Glutamatergic neuron (in vitro differentiated cells): ENCODE measurements at regions not wholly inside any gene's neighbourhood (a gene's known extent, or its start where the extent isn't known, plus 50 kb on each side); places are given as distances from the start of the nearest gene placed in this dataset.

Source experiments
- DNase-seq: peaks from one replicate; pipeline ENCODE4 v3.0.0; 2022
- H3K27ac Mint-ChIP-seq: one replicate; pipeline ENCODE4 v1.8.0; 2020; ENCODE audit warnings: mild to moderate bottlenecking, mixed read lengths, inconsistent platforms; ENCODE audit not compliant: unreplicated experiment
- H3K27me3 Mint-ChIP-seq: one replicate; pipeline ENCODE4 v1.8.0; 2020; ENCODE audit warnings: mild to moderate bottlenecking, moderate library complexity, mixed read lengths, inconsistent platforms; ENCODE audit not compliant: unreplicated experiment
- H3K36me3 Mint-ChIP-seq: one replicate; pipeline ENCODE4 v1.8.0; 2020; ENCODE audit warnings: mild to moderate bottlenecking, mixed read lengths, inconsistent platforms; ENCODE audit not compliant: unreplicated experiment
- H3K4me1 Mint-ChIP-seq: one replicate; pipeline ENCODE4 v1.8.0; 2020; ENCODE audit warnings: mild to moderate bottlenecking, low read depth, mixed read lengths, inconsistent platforms; ENCODE audit not compliant: unreplicated experiment
- H3K4me3 Mint-ChIP-seq: one replicate; pipeline ENCODE4 v1.8.0; 2020; ENCODE audit warnings: mild to moderate bottlenecking, mixed read lengths, inconsistent platforms; ENCODE audit not compliant: unreplicated experiment
- H3K9me3 Mint-ChIP-seq: one replicate; pipeline ENCODE4 v1.8.0; 2020; ENCODE audit warnings: mild to moderate bottlenecking, moderate library complexity, mixed read lengths, inconsistent platforms; ENCODE audit not compliant: unreplicated experiment
- CTCF ChIP-seq: fragments of 200-600 bp; sonication (generic); IDR thresholded peaks from one replicate; pipeline ENCODE4 v1.5.0; 2021; ENCODE audit not compliant: partially characterized antibody, unreplicated experiment

- Mint-ChIP-seq H3K27me3 (peaks cover 24% of the 10 kb centered on the region), H3K36me3 (no peaks in the 10 kb centered on the region), H3K4me3 (peak overlapping the region; percentile 80), H3K4me1 (peaks cover 72% of the 10 kb centered on the region), H3K27ac (peak overlapping the region; percentile 99), H3K9me3 (peaks cover 34% of the 10 kb centered on the region)
- no peak for TF ChIP-seq CTCF
- DNase-seq, result peak; percentile 32
Observed at GRCh38 chr2:207469451-207469850, 60.3 kb upstream of the CREB1 start.

GRCh38 chr2:207469943-207470729 lies 59.6 kb upstream of the CREB1 start:
- H3K27ac Mint-ChIP-seq, result peak overlapping the region; percentile 99
- H3K36me3 Mint-ChIP-seq, result no peaks in the 10 kb centered on the region
- peaks cover 35% of the 10 kb centered on the region for H3K9me3 Mint-ChIP-seq
- peaks cover 24% of the 10 kb centered on the region for H3K27me3 Mint-ChIP-seq
- peak; percentile 66 for DNase-seq
- TF ChIP-seq CTCF, result no peak
- H3K4me3 Mint-ChIP-seq, result peak overlapping the region; percentile 80
- peaks cover 79% of the 10 kb centered on the region for H3K4me1 Mint-ChIP-seq

GRCh38 chr2:207471261-207471660 lies 58.5 kb upstream of the CREB1 start:
- H3K36me3 Mint-ChIP-seq, result no peaks in the 10 kb centered on the region
- no peak for TF ChIP-seq CTCF
- no peak for DNase-seq
- peak overlapping the region; percentile 67 for H3K4me3 Mint-ChIP-seq
- H3K27me3 Mint-ChIP-seq, result peaks cover 25% of the 10 kb centered on the region
- peaks cover 38% of the 10 kb centered on the region for H3K9me3 Mint-ChIP-seq
- H3K27ac Mint-ChIP-seq, result peak overlapping the region; percentile 99
- peaks cover 79% of the 10 kb centered on the region for H3K4me1 Mint-ChIP-seq

- H3K4me3 Mint-ChIP-seq, result peak overlapping the region; percentile 51
- H3K27me3 Mint-ChIP-seq, result peaks cover 20% of the 10 kb centered on the region
- no peaks in the 10 kb centered on the region for H3K36me3 Mint-ChIP-seq
- H3K27ac Mint-ChIP-seq, result peak overlapping the region; percentile 82
- H3K9me3 Mint-ChIP-seq, result peaks cover 36% of the 10 kb centered on the region
- DNase-seq, result no peak
- H3K4me1 Mint-ChIP-seq, result peaks cover 75% of the 10 kb centered on the region
- TF ChIP-seq CTCF, result no peak
Observed at GRCh38 chr2:207472343-207473048, 57.3 kb upstream of the CREB1 start.
